Posterior cingulate gyrus (tissue), 11 donors: ENCODE measurements at regions not wholly inside any gene's neighbourhood (a gene's known extent, or its start where the extent isn't known, plus 50 kb on each side); places are given as distances from the start of the nearest gene placed in this dataset.

Experiments
- DNase-seq, 10 donors: peaks; one replicate each; pipeline versions ENCODE4 v3.0.0 to v3.0.0-alpha.2; 2020 to 2021; ENCODE audit warnings: mixed read lengths in 3 of 10
- intact Hi-C: fragments of 100-400 bp; cut with DNase I; formaldehyde crosslinking; loops from one replicate; pipeline ENCODE4 v1.15.1; 2023

DNA sequence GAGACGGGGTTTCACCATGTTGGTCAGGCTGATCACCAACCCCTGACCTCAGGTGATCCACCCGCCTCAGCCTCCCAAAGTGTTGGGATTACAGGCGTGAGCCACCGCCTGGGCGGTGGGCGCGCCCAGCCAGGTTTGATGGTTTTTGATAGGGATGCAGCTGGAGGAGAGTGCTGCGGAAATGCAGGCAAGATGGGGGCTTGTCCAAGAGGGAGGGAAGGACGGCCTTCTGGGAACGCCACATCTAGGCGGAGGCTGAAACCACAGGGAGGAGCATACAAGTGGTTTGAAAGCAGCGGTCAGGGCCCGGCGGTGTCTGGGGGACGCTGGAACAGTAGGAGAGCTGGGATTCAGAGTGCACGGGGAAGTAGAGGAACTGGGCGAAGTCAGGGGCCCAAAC is 134.6 kb downstream of the VRK1 start:
- intact Hi-C loops: no loop called here
- DNase-seq: no peak

DNA sequence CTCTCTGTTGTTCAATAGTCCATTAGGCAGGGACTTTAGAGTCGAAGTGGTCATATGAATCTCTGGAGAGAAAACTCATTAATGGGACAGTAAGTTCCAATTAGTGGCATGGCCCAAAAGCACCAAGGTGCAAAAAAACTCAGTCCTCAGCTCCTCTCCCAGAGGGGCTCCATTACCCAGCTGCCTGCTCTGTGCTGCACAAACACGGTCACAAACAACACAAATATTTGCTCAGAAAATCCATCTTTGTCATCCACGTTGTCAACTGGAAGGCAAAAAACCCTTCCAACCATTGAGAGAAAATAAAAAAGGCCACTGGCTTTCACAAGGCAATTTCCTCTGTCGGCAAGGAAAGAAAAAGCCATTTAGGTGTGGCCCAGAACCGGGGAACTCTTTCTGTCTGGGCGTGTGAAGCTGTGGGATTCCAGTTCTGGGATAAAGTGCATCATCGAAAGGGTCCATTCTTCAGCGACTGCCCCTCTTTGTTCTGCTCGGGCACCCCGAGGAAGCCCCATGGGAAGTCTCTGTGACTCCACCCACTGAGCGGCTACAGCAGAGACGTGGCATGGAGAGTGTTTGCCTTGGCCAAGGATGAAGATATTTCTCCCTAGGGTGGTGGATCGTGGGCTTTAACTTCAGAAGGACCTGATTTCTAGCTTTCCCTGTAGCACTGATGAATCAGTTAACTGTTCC is 137.6 kb downstream of the VRK1 start:
- intact Hi-C loops: no loop called here

DNA sequence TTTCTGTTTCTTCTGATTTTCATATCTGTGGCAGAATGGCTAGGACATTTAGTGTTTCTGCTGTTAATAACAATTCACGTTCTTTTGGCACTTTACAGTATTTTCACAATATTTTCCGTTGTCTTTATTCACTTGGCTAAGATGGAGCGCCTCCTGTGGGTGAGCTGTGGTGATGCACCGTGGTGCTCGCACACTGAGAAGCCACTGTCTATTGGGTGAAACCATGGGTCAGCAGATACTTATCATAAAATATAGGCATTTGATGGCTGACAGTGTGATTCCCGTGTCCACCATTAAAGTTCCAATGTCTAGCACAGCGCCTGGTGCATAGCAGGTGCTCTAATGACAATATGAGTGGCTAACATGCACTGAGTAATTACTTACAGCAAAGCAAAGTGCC is 141.8 kb downstream of the VRK1 start:
- intact Hi-C loops: no loop called here
- no peak for DNase-seq

More for the DNA sequence above, 137.6 kb downstream of the VRK1 start:
- no peak for DNase-seq

DNA sequence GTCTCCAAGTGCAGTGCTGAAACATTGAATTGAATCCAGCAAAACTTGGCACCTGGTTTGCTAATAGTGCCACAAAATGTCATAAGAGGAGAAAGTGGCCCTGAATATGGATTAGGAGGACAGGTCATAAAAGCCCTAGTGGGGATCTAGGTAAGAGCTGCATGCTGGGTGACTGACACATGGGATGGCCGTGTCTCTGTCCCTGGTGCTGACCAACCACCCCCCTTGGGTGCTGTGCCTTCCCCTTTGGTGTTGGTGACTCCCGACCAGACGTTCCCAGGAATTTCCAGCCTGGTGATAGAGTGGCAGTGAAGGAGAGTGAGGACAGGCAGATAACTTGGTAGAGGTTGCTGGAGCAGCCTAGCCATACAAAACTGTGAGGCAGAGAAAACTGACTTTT is 142.8 kb downstream of the VRK1 start:
- intact Hi-C loops: no loop called here
- no peak for DNase-seq

DNA sequence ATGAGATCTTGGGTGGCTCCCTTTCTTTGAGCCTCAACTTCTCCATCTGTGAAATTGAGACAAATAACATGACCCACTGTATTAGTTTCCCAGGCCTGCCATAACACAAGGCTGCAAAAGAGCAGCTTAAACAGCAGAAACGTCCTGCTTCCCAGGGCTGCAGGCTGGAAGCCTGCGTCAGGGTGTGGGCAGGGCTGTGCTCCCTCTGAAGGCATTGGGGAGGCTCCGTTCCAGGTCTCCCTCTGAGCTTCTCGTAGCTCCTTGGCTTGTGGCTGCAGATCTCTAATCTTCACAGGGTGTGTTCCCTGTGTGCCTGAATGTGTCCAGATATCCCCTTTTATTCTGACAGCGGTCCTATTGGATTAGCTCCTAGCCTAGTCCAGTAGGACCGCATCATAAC is 147.1 kb downstream of the VRK1 start:
- intact Hi-C loops: no loop called here
- DNase-seq: peak in 1 of 10 donors; percentile 76

DNA sequence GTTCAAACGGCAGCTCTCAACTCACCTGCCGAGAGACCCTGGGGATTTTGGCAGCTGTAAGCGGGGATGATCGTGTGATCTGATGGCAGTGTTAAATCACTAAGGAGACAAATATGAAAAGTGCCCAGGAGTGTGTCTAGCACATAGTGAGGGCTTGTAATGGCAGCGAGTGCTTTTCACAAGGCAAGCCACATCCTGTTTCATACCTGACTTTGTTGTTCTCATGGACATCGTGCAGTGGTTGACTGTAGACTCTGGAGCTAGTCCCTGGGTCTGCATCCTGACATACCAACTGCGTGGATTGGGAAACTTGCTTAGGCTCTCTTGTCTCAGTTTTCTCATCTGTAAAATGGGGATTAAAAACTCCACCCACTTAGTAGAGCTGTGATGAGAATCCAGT is 148.5 kb downstream of the VRK1 start:
- peak in 1 of 10 donors; percentile 40 for DNase-seq
- intact Hi-C loops: no loop called here

DNA sequence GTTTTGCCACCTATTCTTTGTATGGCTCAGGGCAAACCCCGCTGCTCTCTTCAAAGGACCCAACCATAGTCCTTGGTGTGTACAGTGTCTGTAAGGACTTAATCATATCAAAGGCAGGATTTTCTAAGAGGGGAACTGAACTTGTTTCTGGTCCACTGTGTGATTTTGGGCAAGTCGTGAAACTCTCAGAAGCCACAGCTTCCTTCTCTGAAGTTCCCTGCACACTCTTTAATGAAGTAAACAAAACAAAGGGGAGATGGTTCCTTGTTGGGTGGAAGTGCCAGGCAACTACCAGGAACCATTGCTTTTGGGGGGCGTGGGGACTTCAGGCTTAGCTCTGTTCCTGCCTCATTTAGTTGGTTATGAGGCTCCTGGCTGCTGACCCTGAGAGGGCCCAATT is 152.4 kb downstream of the VRK1 start:
- intact Hi-C loops: no loop called here
- DNase-seq: no peak

DNA sequence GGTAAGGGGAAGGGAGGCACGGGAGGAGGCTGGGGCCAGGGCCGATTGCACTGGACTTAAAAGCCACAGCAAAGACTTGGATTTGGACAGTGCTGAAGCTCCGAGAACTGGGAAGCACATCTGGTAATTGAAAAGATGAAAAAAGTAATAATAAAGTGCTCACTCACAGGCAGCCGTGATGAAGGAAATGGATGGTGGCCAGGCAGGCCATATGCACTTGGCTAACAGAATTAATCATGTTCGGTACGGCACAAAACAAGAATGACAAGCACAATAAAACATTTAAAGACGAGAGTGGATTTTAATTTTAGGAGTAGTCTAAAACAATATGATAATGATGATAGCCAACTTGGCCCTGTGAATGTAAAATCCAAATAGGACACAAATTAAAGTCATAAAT is 154.3 kb downstream of the VRK1 start:
- intact Hi-C loops: no loop called here
- no peak for DNase-seq

DNA sequence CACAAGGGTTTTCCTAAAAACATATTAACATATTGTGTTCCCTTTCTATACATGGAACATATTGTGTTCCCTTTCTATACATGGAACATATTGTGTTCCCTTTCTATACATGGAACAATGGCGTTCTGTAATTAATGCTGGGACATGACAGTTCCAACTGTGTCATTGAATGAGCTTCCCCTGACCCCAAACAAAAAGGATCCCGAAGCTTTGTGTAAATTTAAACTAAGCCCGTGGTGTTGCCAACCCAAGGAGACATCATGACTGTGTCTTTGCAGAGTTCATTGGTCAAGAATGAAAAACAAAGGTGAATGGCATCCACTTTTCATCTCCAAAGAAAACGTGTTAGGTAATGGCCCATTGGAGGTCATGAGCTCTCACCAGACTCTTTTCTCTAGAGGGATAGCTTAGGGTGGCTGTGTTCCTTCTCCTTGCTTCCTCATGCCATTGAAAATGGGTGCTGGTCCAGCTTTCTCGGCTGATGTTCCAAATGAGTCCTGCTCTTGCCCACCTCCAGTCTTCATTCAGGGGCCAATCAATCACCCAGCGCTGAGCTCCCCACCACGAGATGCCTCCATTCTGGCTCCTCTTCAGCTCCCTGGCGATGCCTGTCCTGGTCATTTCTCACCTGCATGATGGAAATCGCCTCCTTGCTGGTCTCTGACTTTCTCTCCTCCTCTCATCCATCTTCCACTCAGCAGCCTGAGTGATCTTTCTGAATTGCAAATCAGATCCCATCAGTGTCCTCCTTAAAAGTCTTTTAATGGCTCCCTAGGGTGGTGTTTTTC is 156.1 kb downstream of the VRK1 start:
- intact Hi-C loops: no loop called here
- DNase-seq: no peak

DNA sequence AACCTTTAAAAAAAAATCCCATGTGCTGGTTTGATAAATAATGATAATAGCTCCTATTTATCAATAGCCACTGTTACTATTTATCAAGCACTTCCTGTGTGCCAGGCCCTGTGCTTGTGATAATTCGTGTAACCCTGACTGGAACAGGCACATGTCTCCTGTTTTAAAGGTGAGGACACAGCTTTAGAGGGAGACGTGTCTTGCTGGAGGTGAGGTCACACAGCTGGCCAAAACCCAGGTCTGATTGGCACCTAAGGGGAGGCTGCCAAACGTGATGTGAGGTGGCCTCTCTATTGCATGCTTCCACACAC is 156.6 kb downstream of the VRK1 start:
- no peak for DNase-seq
- intact Hi-C loops: no loop called here

DNA sequence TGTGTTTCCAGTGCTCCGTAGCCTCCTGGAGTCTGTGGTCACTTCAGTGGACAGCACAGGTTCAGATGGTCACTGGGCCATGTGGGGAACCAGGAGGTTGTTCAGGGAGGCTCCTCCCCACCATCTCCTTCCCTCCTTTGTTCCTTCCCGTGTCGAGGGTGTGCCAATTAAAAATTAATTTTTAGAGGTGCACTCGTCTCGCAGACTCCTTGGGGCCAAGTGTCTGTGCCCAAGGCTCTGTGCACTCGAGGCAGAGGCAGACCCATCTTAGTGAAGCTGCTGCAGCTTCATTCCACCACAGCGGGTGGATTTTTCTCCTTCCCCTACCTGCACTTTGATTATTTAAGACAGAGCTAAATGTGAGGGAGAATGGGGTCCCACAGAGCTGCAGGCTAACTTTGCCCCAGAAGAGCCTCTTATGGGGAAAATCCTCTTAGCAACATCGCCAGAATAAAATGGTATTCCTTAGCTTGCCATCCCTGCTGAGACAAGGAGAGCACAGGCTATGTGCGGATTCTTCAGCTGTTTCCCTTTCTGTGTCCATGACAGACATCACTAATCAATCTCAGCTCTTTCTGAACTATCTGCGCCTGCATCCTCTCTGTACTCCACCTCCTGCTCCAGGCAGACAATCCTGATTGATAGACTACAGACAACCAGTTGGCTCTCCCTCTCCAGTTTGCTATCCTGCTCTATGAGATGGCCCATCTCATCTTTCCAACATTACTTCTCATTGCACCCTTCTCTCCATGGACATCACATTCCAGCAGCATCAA is 159.5 kb downstream of the VRK1 start:
- intact Hi-C loops: no loop called here

DNA sequence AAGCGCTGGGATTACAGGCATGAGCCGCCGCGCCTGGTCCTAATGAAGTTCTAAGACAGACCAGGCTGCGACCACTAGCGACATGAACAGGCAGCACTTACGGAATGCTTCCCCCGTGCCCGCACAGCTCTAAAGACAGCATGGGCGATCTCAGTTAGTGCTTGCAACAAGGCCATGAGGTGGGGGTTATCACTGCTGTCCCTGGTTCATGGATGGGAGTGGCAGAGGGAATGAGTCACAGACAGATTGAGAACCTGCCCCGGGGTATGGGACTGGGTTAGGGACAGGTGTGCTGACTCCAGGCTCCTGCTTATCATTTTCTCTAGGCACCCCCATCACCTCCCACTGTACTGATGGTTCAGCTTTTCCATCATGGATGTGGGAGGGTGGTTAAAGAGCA is 160.9 kb downstream of the VRK1 start:
- intact Hi-C loops: no loop called here
- no peak for DNase-seq

More for the DNA sequence above, 159.5 kb downstream of the VRK1 start:
- DNase-seq: no peak

DNA sequence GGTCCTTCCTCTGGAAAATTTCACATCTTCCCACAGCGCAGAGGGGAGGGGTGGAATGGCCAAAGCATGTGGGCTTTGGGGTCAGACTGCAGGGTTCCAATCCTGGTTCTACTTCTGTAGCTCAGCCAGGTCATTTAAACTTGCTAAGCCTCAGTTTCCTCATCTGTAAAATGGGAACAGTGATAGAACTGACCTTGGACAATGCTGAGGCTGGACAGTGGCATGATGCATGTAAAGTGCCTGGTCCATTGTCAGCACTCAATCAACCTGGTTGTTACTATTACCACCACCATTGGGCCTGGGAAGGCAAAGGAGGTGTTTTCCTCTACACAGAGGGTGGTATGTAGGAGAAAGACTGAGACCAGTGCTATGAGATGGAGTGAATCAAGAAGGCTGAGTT is 162.8 kb downstream of the VRK1 start:
- intact Hi-C loops: no loop called here

DNA sequence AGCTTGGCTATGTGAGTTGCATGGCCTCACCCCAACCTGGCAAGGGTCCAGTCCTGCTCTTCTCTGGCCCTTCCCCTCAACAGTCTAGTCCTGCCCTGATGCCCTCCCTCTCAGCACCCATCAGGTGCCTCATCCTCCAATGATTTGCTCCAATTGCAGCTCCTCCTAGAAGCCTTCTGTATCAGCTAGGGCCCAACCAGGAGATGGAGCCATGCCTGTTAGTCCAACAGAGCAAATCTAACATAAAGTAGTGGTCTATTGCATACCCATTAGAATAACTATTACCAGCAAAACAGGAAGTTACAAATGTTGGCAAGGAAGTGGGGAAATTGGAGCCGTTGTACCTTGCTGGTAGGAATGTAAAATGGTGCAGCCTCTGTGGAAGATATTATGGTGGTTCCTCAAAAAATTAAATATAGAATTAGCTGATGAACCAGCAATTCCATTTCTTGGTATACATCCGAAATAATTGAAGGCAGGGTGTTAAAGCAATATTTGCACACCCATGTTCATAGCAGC is 163.5 kb downstream of the VRK1 start:
- no peak for DNase-seq
- intact Hi-C loops: no loop called here

More for the DNA sequence above, 162.8 kb downstream of the VRK1 start:
- no peak for DNase-seq

DNA sequence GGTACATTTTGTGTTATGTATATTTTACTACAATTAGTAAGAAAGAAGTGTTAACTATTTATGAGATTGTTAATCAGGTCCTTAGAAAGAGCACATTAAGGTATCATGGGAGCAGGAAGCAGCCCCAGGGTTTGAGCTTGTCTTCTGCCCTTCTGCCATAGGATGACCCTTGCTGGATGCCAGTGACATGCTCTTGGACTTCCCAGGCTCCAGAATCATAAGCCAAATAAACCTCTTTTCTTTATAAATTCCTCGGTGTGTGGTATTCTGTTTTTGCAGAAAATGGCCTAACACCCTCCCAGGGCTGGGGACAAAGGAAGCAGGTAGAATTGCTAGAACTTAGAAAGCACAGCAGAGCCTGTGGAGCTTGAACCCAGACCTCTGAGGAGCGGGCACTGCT is 164.7 kb downstream of the VRK1 start:
- peak in 1 of 10 donors; percentile 15 for DNase-seq
- intact Hi-C loops: no loop called here

DNA sequence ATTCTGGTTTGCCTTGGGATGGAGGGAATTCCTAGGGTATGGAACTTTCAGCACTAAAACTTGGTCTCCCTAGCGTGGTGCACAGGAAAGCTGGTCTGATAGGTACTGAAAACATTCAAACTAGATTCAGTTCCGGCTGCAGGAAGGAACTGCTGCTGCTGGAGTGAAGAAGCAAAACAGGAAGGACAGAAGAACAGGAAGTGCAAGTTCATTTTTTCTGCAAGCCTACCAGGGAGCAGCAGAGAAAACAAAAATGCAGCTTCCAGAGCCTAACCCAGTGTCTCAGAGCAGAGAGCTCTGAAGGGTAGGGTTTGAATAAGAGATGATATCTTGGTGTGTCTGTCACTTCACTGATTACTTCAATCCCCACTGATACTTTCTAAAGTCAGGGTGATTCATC is 165.2 kb downstream of the VRK1 start:
- intact Hi-C loops: no loop called here
- no peak for DNase-seq

DNA sequence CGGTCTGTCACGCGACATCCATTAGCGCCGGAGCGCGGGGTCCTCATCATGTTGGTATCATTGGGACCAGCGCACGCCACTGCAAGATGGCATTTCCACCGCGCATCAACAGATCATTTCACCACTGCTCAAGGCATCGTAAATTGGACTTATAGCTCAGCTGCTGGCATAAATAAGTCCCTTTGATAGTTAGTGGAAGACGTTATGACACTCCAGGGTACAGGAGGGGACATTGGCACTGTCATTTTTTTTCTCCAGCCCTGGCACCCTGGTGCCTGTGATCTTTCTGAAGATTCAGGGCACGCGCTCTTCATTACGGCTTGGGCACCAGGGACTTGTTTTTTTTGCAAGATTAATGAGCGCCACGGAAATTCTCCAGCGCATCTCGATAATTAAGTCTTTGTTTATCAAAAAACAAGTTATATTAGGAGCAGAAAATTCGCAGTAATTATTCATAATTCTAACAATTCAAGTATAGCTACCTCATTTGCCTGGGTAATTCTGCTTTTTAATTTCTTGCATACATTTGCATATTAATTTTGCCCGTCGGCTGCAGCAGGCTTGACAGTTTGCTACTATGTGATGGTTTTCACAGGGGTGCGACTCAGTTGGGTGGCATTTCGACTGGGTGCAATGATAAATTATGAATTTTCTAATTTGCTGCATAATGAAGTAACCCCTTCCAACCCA is 167.7 kb downstream of the VRK1 start:
- peak in 1 of 10 donors; percentile 47 for DNase-seq
- intact Hi-C loops: no loop called here

DNA sequence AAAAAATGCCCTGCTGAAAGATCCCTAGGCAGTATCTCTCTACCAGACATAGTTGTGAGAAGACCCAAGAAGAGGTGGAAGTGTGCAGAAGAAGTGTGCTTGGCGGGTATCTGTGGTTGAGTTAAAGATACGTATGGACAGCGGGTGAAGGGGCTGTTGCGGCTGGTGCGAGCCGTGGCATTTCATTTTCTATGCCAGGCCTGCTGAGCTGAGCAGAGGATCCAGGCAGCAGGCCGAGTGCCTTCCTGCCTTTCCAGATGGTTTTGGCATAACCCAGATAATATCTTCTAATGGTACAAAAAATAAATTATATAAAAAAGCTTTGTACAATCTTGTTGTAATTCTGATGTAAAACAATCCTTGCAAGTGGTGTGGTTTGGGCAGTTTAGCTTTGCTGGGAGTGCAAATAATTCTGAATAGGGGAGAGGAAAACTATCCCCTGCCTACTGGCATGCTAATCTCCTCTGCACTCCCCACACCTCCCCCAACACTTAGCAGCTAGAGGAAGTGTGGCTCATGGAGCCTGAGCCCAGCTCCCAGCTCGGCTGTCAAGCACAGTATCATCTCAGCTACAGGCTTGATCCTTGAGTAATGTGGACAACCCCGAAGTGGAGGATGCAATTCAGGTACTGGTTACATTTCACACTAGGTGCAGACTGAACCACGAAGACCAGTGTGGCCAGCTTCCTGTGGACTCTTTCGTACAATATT is 168.9 kb downstream of the VRK1 start:
- DNase-seq: peak in 1 of 10 donors; percentile 77
- intact Hi-C loops: no loop called here

DNA sequence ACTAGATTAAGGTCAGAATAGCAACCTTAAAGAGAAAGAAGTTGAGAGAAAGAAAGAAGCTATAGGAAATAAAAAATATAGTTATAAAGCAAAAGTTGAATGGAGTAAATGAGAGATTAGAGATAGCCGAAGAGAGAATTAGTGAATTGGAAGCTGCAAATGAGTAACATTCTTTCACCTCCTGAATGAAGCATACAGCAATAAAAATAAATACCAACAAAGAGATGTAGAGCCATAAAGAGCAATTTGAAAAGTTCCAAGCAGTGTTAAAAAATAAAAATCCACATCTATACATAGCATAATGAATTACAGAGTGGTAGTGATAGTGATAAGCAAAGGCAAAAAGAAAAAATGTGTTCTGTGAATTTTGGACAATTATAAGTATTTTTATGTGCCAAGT is 177.9 kb downstream of the VRK1 start:
- DNase-seq: no peak
- intact Hi-C loops: no loop called here
